Activated T-helper 1 cell treated with anti-CD3 and anti-CD28 coated beads, Interleukin-2, amount 50 U/mL, for 16 hours (primary cell): ENCODE measurements at regions not wholly inside any gene's neighbourhood (a gene's known extent, or its start where the extent isn't known, plus 50 kb on each side); places are given as distances from the start of the nearest gene placed in this dataset.
"Not testable (repeated sequence)": the region's sequence is repeated elsewhere in the genome, so short reads cannot be mapped to it uniquely, and the experiment has no call there.

Experiments used
- DNase-seq, 2 donors: peaks; one replicate each; pipeline ENCODE4 v3.0.0-alpha.2; 2020; ENCODE audit warnings: low read depth in 1 of 2, low spot score in 1 of 2

DNA sequence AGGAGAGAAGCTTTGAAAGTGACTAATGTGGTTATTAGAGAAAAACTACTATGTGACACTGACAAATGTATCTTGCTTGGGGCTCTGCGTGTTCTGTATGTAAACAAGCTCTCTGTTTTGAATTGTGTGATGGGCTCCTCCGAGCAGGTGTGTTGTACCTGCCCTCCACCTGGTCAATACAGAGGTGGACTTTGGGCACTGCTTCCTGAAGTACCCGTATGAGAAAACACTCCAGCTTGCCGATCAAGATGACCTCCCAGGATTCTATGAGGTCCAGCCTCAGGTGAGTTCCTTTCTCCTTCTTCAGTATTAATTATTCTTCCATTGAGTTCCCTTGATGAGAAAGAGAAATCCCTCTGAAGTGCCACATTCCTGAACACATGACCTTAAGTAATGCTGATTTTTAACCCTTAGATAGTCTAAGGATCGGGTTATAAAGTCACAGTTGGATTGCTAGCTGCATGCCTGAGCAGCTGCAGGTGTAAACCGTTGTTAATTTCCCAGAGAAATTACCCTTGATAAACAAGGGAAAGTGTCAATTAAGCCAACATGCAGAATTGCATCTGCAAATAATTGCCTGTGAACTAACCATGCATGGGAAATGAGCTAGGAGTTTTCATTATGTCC, 292.0 kb upstream of the NBPF12 start:
- not testable (repeated sequence) for DNase-seq

DNA sequence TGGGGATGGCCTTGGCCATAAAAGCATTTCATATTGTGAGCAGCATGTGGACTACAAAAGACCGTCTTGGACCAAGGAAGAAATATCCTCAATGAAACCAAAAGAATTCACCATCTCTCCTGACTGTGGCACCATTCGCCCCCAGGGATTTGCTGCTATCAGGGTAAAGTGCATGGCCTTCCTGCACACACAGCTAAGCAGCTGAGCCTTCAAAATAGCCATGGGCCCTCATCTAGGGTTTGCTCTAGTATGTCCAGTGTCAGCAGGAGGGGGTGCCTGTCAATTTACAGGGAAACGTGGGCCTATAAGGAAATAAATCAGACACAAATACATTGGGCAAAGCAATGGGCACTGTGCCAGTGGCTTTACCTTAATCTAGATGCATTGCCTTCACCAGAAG, 296.6 kb upstream of the NBPF12 start:
- DNase-seq = not testable (repeated sequence)

DNA sequence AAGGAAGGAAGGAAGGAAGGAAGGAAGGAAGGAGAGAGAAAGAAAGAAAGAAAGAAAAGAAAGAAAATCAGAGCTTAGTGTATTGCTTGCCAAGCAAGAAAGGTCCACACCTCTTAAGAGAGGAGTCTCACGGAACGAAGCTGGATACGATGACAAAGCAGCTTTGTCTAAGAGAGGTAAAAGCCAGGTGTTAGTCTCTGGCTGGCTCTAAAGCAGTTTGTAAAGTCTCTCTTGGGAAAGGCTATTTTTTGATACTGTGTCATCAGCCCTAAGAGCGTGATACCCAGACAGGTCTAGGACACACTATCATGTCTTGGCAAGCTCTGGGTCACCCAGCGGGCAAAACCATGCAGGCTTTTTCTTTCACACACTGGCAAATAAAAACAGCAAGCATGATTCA, 297.5 kb upstream of the NBPF12 start:
- DNase-seq = not testable (repeated sequence)

DNA sequence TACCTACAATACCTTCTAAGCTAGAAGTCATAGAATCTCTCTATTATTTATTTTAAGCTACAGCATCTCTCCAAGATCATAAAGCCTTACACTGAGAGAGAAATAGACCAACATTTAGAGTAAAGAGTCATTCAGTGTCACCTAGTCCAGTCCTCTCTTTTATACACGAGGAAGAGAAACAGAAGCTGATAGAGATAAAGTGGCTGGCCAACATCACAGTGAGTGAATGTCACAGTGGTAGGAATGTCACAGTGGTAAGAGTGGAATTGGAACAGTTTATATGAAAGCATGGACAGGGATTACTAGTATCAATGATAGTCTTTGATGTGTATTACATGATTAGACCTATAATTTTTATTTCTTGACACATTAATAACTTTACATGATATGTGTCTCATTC, 307.8 kb upstream of the NBPF12 start:
- DNase-seq = not testable (repeated sequence)

DNA sequence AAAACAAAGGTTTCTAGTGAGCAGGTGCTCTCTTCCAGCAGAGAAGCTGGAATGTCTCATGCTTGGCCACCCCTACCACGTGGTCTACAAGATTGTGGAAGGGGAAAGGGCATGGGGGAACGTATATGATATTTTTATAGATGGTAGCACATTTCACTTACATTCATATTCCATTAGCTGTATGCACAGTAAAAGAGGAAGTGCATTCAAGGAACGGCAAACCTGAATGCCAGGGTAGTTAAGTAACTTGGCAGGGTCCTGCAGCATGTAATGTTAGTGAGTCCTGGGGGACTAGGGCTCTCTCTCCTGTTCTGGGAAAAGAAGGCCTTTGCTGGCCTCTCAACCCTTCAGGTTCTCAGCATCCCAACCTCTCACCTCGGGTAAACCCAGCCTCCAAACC, 319.5 kb upstream of the NBPF12 start:
- DNase-seq = not testable (repeated sequence)

DNA sequence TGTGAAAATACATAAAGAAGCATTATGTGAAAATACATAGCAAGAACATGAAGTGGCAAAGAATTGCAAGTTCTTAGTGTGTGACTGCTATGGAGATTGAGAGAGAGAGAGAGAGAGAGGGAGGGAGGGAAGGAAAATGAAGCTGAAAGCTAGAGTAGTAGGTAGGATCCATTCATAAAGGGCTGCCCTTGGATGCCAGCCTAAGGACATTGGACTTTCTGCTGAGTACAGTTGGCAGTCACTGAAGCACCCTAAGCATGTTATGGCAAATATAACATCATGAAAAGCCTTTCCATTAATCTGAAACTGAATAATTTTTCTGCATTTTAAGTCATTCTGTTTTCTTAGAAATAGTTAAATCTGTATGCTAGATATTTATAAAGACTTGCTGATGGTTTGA, 333.4 kb upstream of the NBPF12 start:
- not testable (repeated sequence) for DNase-seq

DNA sequence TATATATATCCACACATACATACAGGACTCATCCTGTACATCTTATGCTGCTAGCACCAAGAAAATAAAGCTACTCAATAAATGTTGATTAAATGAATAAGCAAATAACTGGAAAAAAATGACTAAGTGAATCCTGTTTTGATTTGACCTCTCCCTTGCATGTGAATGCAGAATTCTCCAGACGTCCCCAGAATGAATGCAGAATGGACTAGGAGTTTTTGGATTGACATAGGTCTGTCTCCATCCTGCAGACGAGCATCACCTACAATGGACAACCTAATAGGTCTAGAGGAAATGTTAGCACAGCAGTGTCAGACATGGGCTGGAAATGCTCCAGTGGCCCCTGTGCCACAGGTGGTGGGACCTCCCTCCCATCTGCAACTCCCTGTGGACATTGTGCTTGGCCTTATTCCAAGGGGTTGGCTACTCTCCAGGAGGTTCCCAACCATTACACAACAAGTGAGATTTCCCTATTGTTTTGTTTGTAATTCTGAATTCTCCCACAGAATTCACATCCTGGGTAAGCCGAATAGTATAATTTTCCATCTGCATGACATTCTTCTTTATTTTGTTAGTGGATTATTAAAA, 337.3 kb upstream of the NBPF12 start:
- not testable (repeated sequence) for DNase-seq

DNA sequence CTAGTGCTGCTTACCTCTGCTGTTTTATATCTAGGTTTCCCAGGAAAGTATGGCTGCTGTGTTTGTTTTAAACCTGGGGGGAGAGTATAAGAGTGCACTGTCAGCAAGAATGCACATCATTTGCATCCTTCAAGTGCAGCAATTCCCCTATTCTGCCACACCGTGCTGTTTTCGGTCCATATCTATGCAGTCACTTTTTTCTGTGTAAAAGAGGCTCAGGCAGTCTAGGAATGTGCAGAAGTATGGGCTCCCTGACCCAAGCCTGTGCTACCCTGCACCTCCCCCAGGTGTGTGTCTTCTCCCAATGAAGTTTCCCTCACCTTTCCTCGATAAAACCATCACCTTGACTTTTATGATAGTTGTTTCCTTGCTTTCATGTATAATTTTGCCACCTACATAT, 338.2 kb upstream of the NBPF12 start:
- not testable (repeated sequence) for DNase-seq

DNA sequence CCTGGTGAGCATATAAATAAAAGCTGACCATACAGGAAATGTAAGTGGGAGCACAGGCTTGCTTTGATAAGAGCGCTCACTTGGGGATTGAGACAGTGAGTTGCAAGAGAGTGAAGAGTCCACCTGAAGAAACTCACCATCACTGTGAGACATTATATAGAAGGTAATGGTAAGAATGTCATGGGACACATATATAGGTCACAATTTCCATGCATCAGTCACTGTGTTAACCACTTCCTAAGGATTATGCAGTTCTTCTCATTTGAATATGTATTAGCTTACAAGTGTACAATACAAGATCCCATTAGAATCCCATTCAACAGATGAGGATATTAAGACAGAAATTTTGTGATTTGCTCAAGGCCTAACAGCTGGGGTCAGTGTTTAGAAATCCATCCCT, 352.4 kb upstream of the NOTCH2NLA start:
- not testable (repeated sequence) for DNase-seq

DNA sequence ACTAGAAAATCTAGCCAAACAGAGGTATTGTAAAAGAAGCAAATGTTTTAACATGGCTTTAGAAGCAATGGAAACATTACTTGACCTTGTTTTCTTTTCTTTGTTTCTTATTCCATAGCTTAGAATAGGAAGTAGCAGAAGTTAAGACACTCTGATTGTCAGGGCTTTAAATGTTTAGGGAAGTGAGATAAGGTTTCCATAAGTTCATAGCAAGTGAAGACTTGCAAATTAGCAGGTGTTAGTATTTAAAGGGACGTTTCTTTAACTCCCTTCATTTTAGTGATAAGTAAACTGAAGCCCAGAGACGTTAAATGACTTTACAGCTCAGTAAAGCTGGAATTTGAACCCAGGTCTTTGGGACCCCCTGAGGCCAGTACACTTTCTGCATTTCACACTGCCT, 338.7 kb upstream of the NOTCH2NLA start:
- not testable (repeated sequence) for DNase-seq

DNA sequence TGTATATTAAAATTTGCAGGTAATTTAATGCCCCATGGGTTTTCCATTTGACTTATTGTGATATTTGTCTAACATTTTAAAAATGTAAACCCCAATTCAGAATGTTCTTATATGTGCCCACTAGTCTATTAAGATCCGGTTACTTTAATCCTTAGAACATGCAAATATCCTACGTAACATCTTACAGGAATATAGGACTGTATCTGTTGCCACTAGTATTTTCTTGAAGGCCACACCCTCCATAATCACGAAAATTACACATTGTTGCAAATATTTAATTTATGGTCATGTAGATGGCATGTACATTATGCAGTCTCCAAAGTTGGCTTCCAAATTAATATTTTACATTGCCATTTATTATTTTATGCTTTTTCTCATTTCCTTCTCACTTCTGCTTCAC, 329.2 kb upstream of the NOTCH2NLA start:
- DNase-seq = not testable (repeated sequence)

DNA sequence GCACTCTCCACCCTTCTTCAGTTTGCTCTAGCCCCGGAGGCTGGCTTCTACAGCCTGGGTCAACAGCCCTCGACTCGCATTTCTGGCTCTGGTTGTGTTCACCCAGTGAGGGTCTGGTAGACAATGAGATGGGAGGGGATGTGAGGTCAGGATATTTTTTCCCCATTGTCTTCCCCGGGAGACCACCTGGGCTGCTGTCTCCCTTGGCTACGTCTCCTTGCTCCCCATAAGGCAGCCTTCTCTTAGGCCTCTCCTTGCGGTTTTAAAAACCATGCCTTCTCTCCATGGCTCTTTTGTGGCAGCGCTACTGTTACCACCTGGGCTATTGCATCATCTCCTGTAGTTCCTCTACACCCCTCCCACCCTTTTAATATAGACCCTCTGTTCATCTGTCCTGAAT, 327.6 kb upstream of the NOTCH2NLA start:
- DNase-seq = not testable (repeated sequence)

DNA sequence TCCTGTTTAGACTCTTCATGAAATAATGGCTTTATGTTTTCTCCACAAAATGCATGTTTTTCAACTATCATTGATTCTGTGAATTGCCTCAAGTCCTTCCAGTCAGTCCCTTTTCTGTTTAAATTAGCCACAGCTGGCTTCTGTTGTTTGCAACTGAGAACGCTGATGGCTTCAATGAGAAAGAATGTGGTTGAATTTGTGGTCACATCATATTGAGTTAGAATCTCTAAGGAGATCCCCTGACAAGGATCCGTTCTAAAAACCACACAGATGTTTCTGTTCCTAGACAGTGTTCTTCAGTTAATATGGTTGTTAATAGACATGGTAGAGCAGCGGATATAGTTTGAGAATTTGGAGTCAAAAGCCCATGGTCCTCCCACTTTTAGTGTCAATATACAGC, 323.6 kb upstream of the NOTCH2NLA start:
- DNase-seq = not testable (repeated sequence)

DNA sequence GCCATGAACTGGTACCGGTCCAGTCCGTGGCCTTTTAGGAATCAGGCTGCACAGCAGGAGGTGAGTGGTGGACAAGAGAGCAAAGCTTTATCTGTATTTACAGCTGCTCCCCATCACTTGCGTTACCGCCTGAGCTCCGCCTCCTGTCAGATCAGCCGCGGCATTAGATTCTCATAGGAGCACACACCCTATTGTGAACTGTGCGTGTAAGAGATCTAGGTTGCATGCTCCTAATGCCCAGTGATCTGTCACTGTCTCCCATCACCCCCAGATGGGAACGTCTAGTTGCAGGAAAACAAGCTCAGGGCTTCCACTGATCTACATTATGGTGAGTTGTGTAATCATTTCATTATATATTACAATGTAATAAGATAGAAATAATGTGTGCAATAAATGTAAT, 319.9 kb upstream of the NOTCH2NLA start:
- DNase-seq = not testable (repeated sequence)

DNA sequence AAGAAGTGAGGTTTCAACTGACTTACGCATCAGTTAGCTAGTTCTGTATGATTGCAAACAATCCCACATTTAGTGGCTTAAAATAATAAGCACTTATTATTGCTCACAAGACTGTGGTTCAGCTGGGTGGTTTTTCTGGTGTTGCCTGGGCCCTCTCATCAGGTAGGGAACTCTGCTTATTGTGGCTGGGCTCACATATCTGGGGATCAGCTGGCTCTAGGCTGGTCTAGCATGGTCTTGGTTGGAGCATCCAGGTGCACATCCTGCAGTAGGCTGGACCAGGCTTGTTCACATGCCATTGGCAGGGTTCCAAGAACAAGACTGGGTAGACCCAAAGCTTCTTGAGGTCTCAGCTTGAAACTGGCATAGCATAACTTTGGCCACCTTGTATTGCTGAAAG, 317.4 kb upstream of the NOTCH2NLA start:
- not testable (repeated sequence) for DNase-seq

DNA sequence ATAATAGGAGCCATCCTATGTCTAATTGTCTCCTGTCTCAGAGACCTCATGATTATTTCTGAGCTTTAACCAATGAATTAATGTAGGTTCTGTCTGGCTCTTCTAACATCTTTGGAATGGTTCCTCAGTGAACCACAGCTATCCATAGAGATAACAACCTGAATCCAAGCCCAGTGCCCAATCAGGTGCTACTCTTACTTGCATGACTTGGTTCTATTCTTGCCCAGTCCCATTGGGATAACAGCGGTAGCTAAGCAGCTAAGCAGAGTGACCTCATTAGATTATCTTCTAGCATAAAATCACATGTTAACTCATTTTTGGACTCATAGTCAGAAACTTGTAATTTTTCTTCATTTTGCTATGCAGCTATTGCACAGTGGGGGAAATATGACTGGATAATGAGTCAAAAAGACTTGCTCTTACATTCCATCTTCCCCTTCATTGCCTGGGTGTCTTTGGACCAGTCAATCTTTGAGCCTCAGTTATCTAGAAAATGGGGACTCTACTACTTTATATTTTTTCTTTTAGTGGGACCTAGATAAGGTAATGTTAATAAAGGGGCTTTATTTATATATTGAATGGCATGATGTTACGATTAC, 309.1 kb upstream of the NOTCH2NLA start:
- not testable (repeated sequence) for DNase-seq

DNA sequence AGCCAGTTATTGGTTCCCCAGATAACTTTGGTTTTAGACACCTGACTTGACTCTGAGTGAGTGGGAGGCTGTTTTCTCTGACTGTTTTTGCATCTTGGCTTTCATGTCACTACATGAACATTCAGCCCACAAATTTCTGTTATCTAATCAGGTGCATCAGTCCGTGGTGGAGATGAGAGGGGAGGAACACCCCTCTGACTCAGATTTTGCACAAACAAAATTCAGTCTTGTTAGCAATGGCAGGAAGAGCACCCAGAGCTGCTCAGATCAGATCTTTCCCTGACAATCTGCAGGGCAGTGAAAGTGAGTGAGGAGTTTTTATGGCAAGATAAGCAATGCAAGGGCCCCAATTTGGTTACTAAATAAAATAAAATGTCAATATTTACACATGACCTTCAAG, 307.2 kb upstream of the NOTCH2NLA start:
- not testable (repeated sequence) for DNase-seq

DNA sequence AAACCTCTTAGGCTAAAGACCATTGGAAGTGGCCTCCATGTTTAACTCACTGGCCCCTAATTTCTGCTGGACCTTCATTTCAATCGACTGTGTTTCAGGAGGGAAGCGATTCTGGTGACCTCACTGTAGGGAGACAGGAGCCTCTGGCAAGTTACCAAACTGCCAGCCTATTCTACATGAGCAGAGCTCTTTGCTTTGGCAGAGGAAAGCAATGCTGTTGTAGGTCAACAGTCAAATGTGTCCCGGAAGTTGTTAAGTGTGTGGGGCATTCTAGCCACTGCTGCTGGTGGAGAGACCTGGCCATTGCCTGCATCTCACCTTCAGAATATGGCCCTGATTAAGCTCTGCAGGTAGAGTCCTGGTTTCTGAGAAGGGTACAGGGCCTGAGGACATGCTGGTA, 306.8 kb upstream of the NOTCH2NLA start:
- DNase-seq = not testable (repeated sequence)

DNA sequence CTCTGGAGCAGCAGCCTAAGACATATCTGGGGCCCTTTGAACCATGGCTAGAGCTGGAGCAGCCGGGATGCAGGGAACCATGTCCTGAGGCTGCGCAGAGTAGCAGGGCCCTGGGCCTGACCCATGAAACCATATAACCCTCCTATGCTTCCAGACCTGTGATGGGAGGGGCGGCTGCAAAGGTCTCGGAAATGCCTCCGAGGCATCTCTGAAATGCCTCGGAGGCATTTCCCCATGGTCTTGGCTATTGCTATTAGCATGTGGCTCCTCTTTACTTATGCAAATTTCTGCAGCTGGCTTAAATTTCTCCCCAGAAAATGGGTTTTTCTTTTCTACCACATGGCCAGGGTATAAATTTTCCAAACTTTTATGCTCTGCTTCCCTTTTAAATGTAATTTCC, 302.1 kb upstream of the NOTCH2NLA start:
- not testable (repeated sequence) for DNase-seq

DNA sequence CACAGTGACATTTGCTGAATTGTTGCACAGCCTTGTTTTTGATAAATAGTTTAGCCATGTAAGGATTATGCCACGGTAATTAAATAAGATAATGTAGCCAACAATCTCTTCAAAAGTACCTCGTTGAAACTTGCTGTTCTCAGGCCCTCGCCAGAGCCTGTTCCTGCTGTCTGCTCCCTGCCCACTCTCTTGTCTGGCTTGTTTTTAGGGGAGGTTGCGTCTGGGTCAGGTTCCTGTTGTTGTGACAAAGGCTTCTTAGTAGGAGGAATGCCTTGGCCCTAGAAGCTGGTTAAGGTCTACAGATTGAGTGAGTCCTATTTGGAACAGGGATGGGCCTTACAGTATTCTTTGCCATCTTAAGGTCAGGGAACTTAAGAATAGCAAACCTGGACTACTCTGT, 294.0 kb upstream of the NOTCH2NLA start:
- not testable (repeated sequence) for DNase-seq

DNA sequence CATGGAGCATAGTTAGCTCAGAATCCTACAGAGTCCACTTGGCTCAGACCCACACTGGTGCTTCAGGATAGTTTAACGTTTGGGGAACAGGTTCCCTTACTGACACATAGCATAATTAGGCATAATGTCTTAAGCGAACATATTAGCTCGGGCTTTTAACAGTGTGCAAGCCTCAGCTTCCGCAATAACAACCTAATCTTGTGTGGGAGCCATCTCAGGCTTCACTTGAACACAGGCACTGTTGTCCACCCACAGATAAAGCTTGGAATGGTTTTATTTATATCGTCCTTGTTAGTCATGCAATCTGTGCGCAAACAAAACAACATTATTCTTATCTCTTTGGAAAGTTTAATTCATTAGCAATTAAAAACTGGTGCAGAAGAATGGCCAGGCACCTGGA, 293.5 kb upstream of the NOTCH2NLA start:
- not testable (repeated sequence) for DNase-seq

DNA sequence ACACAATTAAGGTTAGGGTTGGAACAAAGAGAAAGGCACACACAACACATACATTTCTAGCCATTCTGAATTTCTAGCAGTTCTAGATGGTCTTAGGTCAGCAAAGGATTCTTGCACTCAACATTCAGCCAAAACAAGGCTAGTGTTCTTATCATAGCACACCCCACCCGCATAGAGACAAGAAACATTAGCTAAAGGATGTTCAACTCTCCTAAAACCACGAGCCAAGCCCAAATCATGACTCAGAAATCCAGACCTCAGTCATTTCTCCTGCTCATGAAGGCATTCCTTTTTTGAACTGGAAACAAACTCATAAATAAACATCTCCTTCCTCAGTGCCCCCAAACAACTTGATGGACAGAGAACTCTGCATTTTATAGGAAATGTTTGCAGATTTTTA, 293.0 kb upstream of the NOTCH2NLA start:
- DNase-seq = not testable (repeated sequence)

DNA sequence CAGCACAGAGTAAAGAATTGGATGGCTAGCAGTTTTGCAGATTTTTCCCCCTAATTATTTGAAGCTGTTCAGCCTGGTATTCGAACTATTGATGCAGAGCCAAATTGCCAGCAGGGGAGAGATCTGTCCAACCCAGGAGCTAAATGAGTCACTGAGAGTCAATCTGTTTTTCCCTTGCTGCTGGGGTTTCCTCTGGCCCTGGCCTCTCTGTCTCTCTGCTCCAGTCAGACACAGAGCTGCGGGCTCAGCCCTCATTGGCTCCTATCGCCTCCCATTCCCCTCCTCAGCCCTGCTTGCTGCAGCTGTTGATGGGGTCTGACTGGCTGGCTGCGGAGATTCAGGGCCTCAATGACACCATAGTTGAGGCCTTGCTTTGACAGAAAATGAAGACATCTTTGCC, 284.9 kb upstream of the NOTCH2NLA start:
- not testable (repeated sequence) for DNase-seq
